ENCODE measurements at regions not wholly inside any gene's neighbourhood (a gene's known extent, or its start where the extent isn't known, plus 50 kb on each side); places are given as distances from the start of the nearest gene placed in this dataset.

GRCh38 chr7:19851504-19851903 lies 78.1 kb upstream of the TMEM196 start:
- Histone ChIP-seq H3K18ac (ENCODE audit: extremely low read depth, low read length) (no peak overlapping the region), H3K14ac (ENCODE audit: insufficient read length) (no peak overlapping the region), H2BK5ac (ENCODE audit: low read depth, low read length) (no peak overlapping the region), H3K56ac (replicated peaks; ENCODE audit: insufficient read length, low read depth, low read length) (no peak overlapping the region), H3K4me3 (ENCODE audit: extremely low read depth in 1 of 4, insufficient read depth in 2 of 4, low read depth in 3 of 4, low read length in 4 of 4) (no peak overlapping the region), H3K4me2 (ENCODE audit: insufficient read depth in 1 of 2, low read depth in 2 of 2, low read length in 2 of 2) (no peak overlapping the region), H3K27ac (ENCODE audit: low read depth, low read length) (no peak overlapping the region), H4K5ac (ENCODE audit: insufficient read length, low read depth, low read length) (no peak overlapping the region), H4K20me1 (replicated peaks in 1 of 2; ENCODE audit: control insufficient read depth in 1 of 2, insufficient read depth in 2 of 2, low read length in 2 of 2) (no peaks in the 10 kb centered on the region), H3K36me3 (ENCODE audit: control insufficient read depth in 2 of 4, insufficient read depth in 4 of 4, low read length in 3 of 4) (no peaks in the 10 kb centered on the region), H2AK5ac (ENCODE audit: low read depth, low read length) (no peak overlapping the region), H3K9ac (replicated peaks in 1 of 4; ENCODE audit: extremely low read depth in 1 of 4, low read depth in 3 of 4, low read length in 3 of 4) (no peak overlapping the region), H4K91ac (replicated peaks; ENCODE audit: insufficient read length, low read length) (no peak overlapping the region), H4K8ac (ENCODE audit: extremely low read depth, insufficient read depth, low read length) (no peak overlapping the region), H3K79me1 (ENCODE audit: low read depth, low read length) (no peaks in the 10 kb centered on the region), H2BK15ac (ENCODE audit: low read length) (no peak overlapping the region), H3K23me2 (ENCODE audit: low read depth, low read length) (no peaks in the 10 kb centered on the region), H3K27me3 (replicated peaks in 1 of 4; ENCODE audit: control insufficient read depth in 3 of 4, extremely low read depth in 1 of 4, insufficient read depth in 3 of 4, low read length in 3 of 4) (no peaks in the 10 kb centered on the region), H3K4ac (replicated peaks; ENCODE audit: insufficient read length, low read depth, low read length) (no peak overlapping the region), H3K79me2 (ENCODE audit: control insufficient read depth in 1 of 2, insufficient read depth in 2 of 2, low read length in 2 of 2) (no peaks in the 10 kb centered on the region), H3K23ac (ENCODE audit: insufficient read length) (no peak overlapping the region), H2BK12ac (ENCODE audit: low read depth, low read length) (no peak overlapping the region), H3K9me3 (ENCODE audit: insufficient read depth in 2 of 2, low read depth in 1 of 2, low read length in 1 of 2) (no peaks in the 10 kb centered on the region), H2BK20ac (ENCODE audit: low read length) (no peak overlapping the region), H2BK120ac (replicated peaks; ENCODE audit: low read depth, low read length) (no peak overlapping the region), H2AFZ (ENCODE audit: low read length) (no peak overlapping the region), H3K4me1 (replicated peaks in 1 of 4; ENCODE audit: control insufficient read depth in 3 of 4, insufficient read depth in 4 of 4, low read length in 3 of 4) (no peaks in the 10 kb centered on the region; a peak in 1 of 7 replicates)
- WGBS, 2 experiments (ENCODE audit: extremely low coverage in 1 of 2, insufficient coverage in 1 of 2, insufficient read length in 1 of 2, insufficient replicate concordance in 2 of 2, low coverage in 1 of 2, low lambda C conversion rate in 2 of 2, missing lambda C conversion rate in 1 of 2) = 91% methylated on average over 3 of the region's 3 CpGs; no CpG with 5 or more reads in 1 of the 2 experiments
- ChIA-PET CTCF (ENCODE audit: partially characterized antibody) (interaction anchor here (0.7 to 0.9 kb wide), 2 partner anchors 747 to 956 kb away, joined by 3 read pairs; no protein-coding TSS in a partner anchor), POLR2A (ENCODE audit: partially characterized antibody) (no interaction called here)
- no peak for FAIRE-seq
- no peak for DNase-seq (ENCODE audit: low read depth in 1 of 2, low spot score in 2 of 2)
- no peak for TF ChIP-seq GABPA (IDR thresholded peaks at IDR 0.05; ENCODE audit: borderline replicate concordance, insufficient read depth, low read length)
- no peak for TF ChIP-seq KDM1A (IDR thresholded peaks at IDR 0.05; ENCODE audit: borderline replicate concordance, low read length)
- TF ChIP-seq ZNF274 (IDR thresholded peaks at IDR 0.05; ENCODE audit: borderline replicate concordance, extremely low read depth, low read length) = no peak
- no peak for TF ChIP-seq CREB1 (IDR thresholded peaks at IDR 0.05)
- no peak for TF ChIP-seq FOSL1 (IDR thresholded peaks at IDR 0.05; ENCODE audit: insufficient read depth, low read depth, low read length)
- no peak for TF ChIP-seq KDM5A (IDR thresholded peaks at IDR 0.05; ENCODE audit: low read length)
- TF ChIP-seq EZH2 (IDR thresholded peaks at IDR 0.05; ENCODE audit: low read depth, low read length, severe bottlenecking) = no peak
- TF ChIP-seq CBX5 (IDR thresholded peaks at IDR 0.05; ENCODE audit: low read depth, low read length) = no peak
- TF ChIP-seq JUN (IDR thresholded peaks at IDR 0.05; ENCODE audit: low read depth, low read length) = no peak
- no peak for TF ChIP-seq SIX5 (IDR thresholded peaks at IDR 0.05; ENCODE audit: low read depth, low read length)
- no peak for TF ChIP-seq GTF2F1 (IDR thresholded peaks at IDR 0.05; ENCODE audit: borderline replicate concordance, low read depth, low read length)
- TF ChIP-seq USF2 (IDR thresholded peaks at IDR 0.05; ENCODE audit: low read length) = no peak
- no peak for TF ChIP-seq SAP30 (IDR thresholded peaks at IDR 0.05; ENCODE audit: insufficient read depth, insufficient replicate concordance, low read length)
- TF ChIP-seq BRCA1 (IDR thresholded peaks at IDR 0.05; ENCODE audit: low read depth, low read length) = no peak

All from H1 (cell line).